ENCODE measurements at regions not wholly inside any gene's neighbourhood (a gene's known extent, or its start where the extent isn't known, plus 50 kb on each side); places are given as distances from the start of the nearest gene placed in this dataset.

DNA sequence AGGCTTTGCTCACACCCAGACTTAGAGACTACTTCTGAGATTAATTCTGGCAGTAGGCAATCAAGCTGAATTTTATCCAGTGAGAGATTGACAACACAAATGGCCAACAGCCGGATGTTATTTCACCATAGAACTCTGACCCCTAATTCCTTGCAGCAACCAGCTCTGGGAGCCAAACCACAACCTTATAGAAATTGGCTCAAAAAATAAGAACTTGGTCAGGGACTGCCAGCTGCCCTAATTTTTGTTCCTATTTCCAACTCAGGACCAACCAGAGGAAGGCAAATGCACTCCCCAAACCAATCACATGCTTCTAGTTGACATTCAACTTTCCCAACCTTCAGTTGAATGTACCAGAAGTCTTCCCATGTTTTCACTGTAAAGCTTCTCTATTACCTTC lies 269.7 kb downstream of the HS3ST1 start:
- POLR2A ChIA-PET: no interaction called here
- CTCF ChIA-PET: no interaction called here

GRCh38 chr4:11155208-11155867 lies 273.4 kb downstream of the HS3ST1 start:
- peaks cover 12% of the 10 kb centered on the region; the same call in 1 of the 2 replicates for H3K9me3 ChIP-seq
- DNase-seq: no peak
- no peak overlapping the region for H3K4me3 ChIP-seq (ENCODE audit: low read depth, low read length)
- CTCF ChIA-PET: no interaction called here
- Mint-ChIP-seq H3K4me1 (ENCODE audit: low read depth, unreplicated experiment) (peaks cover 23% of the 10 kb centered on the region), H3K27ac (ENCODE audit: unreplicated experiment) (peak overlapping the region; percentile 29), H3K9me3 (ENCODE audit: unreplicated experiment) (peaks cover 21% of the 10 kb centered on the region), H3K27me3 (ENCODE audit: insufficient read depth, unreplicated experiment) (no peaks in the 10 kb centered on the region), H3K4me3 (ENCODE audit: unreplicated experiment) (no peak overlapping the region), H3K36me3 (ENCODE audit: insufficient read depth, unreplicated experiment) (peaks cover 8% of the 10 kb centered on the region)
- H3K36me3 ChIP-seq (ENCODE audit: control insufficient read depth, insufficient read depth, low read length): no peaks in the 10 kb centered on the region; the same call in 1 of the 2 replicates
- TF ChIP-seq CTCF (IDR thresholded peaks at IDR 0.05; ENCODE audit: insufficient read depth in 1 of 2, low read depth in 1 of 2, low read length in 1 of 2, severe bottlenecking in 1 of 2, unreplicated experiment in 1 of 2): no peak
- H3K4me1 ChIP-seq: peaks cover 28% of the 10 kb centered on the region
- no TSS peak for BruUV-seq (replicated peaks)
- no peaks in the 10 kb centered on the region for H3K27me3 ChIP-seq (replicated peaks; ENCODE audit: control insufficient read depth, insufficient read depth, low read length)
- intact Hi-C loops (cut with micrococcal nuclease; ENCODE audit: unreplicated experiment): no loop called here
- POLR2A ChIA-PET: no interaction called here

More for the DNA sequence above, 269.7 kb downstream of the HS3ST1 start:
- no peaks in the 10 kb centered on the region for H3K9me3 ChIP-seq
- no peak overlapping the region for H3K4me3 ChIP-seq (ENCODE audit: low read depth, low read length)
- H3K36me3 Mint-ChIP-seq (ENCODE audit: insufficient read depth, unreplicated experiment): peaks cover 4% of the 10 kb centered on the region
- no peaks in the 10 kb centered on the region for H3K27me3 ChIP-seq (replicated peaks; ENCODE audit: control insufficient read depth, insufficient read depth, low read length)
- peaks cover 10% of the 10 kb centered on the region for H3K4me1 Mint-ChIP-seq (ENCODE audit: low read depth, unreplicated experiment)
- DNase-seq: no peak
- TF ChIP-seq CTCF (IDR thresholded peaks at IDR 0.05; ENCODE audit: insufficient read depth in 1 of 2, low read depth in 1 of 2, low read length in 1 of 2, severe bottlenecking in 1 of 2, unreplicated experiment in 1 of 2): no peak
- H3K4me1 ChIP-seq: peaks cover 9% of the 10 kb centered on the region; the same call in 1 of the 2 replicates
- no peak overlapping the region for H3K27ac Mint-ChIP-seq (ENCODE audit: unreplicated experiment)
- peaks cover 12% of the 10 kb centered on the region for H3K9me3 Mint-ChIP-seq (ENCODE audit: unreplicated experiment)
- no TSS peak for BruUV-seq (replicated peaks)
- H3K36me3 ChIP-seq (ENCODE audit: control insufficient read depth, insufficient read depth, low read length): no peaks in the 10 kb centered on the region
- no peak overlapping the region for H3K4me3 Mint-ChIP-seq (ENCODE audit: unreplicated experiment)
- no peaks in the 10 kb centered on the region for H3K27me3 Mint-ChIP-seq (ENCODE audit: insufficient read depth, unreplicated experiment)
- intact Hi-C loops (cut with micrococcal nuclease; ENCODE audit: unreplicated experiment): no loop called here

- H3K4me1 ChIP-seq: peaks cover 28% of the 10 kb centered on the region
- peaks cover 22% of the 10 kb centered on the region for H3K9me3 Mint-ChIP-seq (ENCODE audit: unreplicated experiment)
- peak overlapping the region; percentile 73 for H3K27ac Mint-ChIP-seq (ENCODE audit: unreplicated experiment)
- H3K4me3 ChIP-seq (ENCODE audit: low read depth, low read length): no peak overlapping the region
- H3K9me3 ChIP-seq: peaks cover 12% of the 10 kb centered on the region; the same call in 1 of the 2 replicates
- no peaks in the 10 kb centered on the region for H3K27me3 ChIP-seq (replicated peaks; ENCODE audit: control insufficient read depth, insufficient read depth, low read length)
- peaks cover 23% of the 10 kb centered on the region for H3K4me1 Mint-ChIP-seq (ENCODE audit: low read depth, unreplicated experiment)
- TF ChIP-seq CTCF (IDR thresholded peaks at IDR 0.05; ENCODE audit: insufficient read depth in 1 of 2, low read depth in 1 of 2, low read length in 1 of 2, severe bottlenecking in 1 of 2, unreplicated experiment in 1 of 2): no peak
- intact Hi-C loops (cut with micrococcal nuclease; ENCODE audit: unreplicated experiment): loop anchor here (5.0 kb wide), 2 partner anchors 131 to 274 kb away; partner anchors contain the start of gene HS3ST1
- POLR2A ChIA-PET: no interaction called here
- CTCF ChIA-PET: no interaction called here
- H3K27me3 Mint-ChIP-seq (ENCODE audit: insufficient read depth, unreplicated experiment): no peaks in the 10 kb centered on the region
- H3K36me3 ChIP-seq (ENCODE audit: control insufficient read depth, insufficient read depth, low read length): no peaks in the 10 kb centered on the region; the same call in 1 of the 2 replicates
- BruUV-seq (replicated peaks): no TSS peak
- peaks cover 14% of the 10 kb centered on the region for H3K36me3 Mint-ChIP-seq (ENCODE audit: insufficient read depth, unreplicated experiment)
- H3K4me3 Mint-ChIP-seq (ENCODE audit: unreplicated experiment): peak overlapping the region; percentile 56
- DNase-seq: peak; percentile 46
These were observed 275.4 kb downstream of the HS3ST1 start for GRCh38 chr4:11153171-11153750.
